K562 (cell line): ENCODE measurements at regions not wholly inside any gene's neighbourhood (a gene's known extent, or its start where the extent isn't known, plus 50 kb on each side); places are given as distances from the start of the nearest gene placed in this dataset.
"Not testable (repeated sequence)": the region's sequence is repeated elsewhere in the genome, so short reads cannot be mapped to it uniquely, and the experiment has no call there.

ENCODE experiments used
- JUN ChIP-seq, 2 experiments: sonication (generic) in 1 of 2; formaldehyde crosslinking in 1 of 2; IDR thresholded peaks; 2 replicates each; pipeline versions ENCODE4 v1.6.1 to v1.8.0; 2012 to 2022; ENCODE audit warnings: borderline replicate concordance in 2 of 2, mild to moderate bottlenecking in 2 of 2, improper control_type of control experiment in 1 of 2, low read depth in 1 of 2, low read length in 1 of 2, missing genetic modification reagents in 1 of 2
- SIN3A ChIP-seq, 2 experiments: fragments of 150-350 bp in 1 of 2; IDR thresholded peaks; 2 replicates each; pipeline ENCODE4 v1.6.1; 2011 to 2016; ENCODE audit warnings: borderline replicate concordance in 2 of 2, low read depth in 2 of 2, low read length in 2 of 2, mild to moderate bottlenecking in 2 of 2, moderate library complexity in 2 of 2; ENCODE audit not compliant: control insufficient read depth in 1 of 2
- TAL1 ChIP-seq: fragments of 450-650 bp; IDR thresholded peaks from 2 replicates; pipeline ENCODE4 v1.6.1; 2016; ENCODE audit warnings: mild to moderate bottlenecking
- ZNF318 ChIP-seq, 2 experiments: fragments of 450-650 bp; IDR thresholded peaks; 2 replicates each; pipeline ENCODE4 v1.6.1; 2016; ENCODE audit warnings: mild to moderate bottlenecking in 2 of 2, borderline replicate concordance in 1 of 2, low read depth in 1 of 2, moderate library complexity in 1 of 2
- TF ChIP-seq, protein P1 (sequence below): sonication (generic); formaldehyde crosslinking; IDR thresholded peaks from 2 replicates; pipeline ENCODE4 v1.8.0; 2022; ENCODE audit warnings: mild to moderate bottlenecking, missing genetic modification reagents

DNA sequence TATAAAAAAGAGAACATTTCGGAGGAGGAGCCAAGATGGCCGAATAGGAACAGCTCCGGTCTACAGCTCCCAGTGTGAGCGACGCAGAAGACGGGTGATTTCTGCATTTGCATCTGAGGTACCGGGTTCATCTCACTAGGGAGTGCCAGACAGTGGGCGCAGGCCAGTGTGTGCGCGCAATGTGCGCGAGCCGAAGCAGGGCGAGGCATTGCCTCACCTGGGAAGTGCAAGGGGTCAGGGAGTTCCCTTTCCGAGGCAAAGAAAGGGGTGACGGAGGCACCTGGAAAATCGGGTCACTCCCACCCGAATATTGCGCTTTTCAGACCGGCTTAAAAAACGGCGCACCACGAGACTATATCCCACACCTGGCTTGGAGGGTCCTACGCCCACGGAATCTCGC, 141.9 kb upstream of the SYNPR start:
- not testable (repeated sequence) for TF ChIP-seq JUN (IDR thresholded peaks at IDR 0.05; ENCODE audit: borderline replicate concordance, low read depth, low read length); JUN (CRISPR knock-in tag; IDR thresholded peaks at IDR 0.05; ENCODE audit: borderline replicate concordance); SIN3A (IDR thresholded peaks at IDR 0.05; ENCODE audit: borderline replicate concordance in 2 of 2, control insufficient read depth in 1 of 2, low read depth in 2 of 2, low read length in 2 of 2); TAL1; ZNF318 (IDR thresholded peaks at IDR 0.05; ENCODE audit: borderline replicate concordance in 1 of 2, low read depth in 1 of 2)
- TF ChIP-seq, protein P1, sequence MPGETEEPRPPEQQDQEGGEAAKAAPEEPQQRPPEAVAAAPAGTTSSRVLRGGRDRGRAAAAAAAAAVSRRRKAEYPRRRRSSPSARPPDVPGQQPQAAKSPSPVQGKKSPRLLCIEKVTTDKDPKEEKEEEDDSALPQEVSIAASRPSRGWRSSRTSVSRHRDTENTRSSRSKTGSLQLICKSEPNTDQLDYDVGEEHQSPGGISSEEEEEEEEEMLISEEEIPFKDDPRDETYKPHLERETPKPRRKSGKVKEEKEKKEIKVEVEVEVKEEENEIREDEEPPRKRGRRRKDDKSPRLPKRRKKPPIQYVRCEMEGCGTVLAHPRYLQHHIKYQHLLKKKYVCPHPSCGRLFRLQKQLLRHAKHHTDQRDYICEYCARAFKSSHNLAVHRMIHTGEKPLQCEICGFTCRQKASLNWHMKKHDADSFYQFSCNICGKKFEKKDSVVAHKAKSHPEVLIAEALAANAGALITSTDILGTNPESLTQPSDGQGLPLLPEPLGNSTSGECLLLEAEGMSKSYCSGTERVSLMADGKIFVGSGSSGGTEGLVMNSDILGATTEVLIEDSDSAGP = not testable (repeated sequence)
